Coronary artery (tissue), 2 donors: ENCODE measurements at regions not wholly inside any gene's neighbourhood (a gene's known extent, or its start where the extent isn't known, plus 50 kb on each side); places are given as distances from the start of the nearest gene placed in this dataset.
"Not testable (repeated sequence)": the region's sequence is repeated elsewhere in the genome, so short reads cannot be mapped to it uniquely, and the experiment has no call there.

Experiments
- DNase-seq: peaks from one replicate; pipeline ENCODE4 v3.0.0-alpha.2; 2017; ENCODE audit warnings: low spot score
- H3K27ac ChIP-seq, 2 donors: fragments of 200-600 bp; sonication (generic); one replicate each; pipeline ENCODE4 v1.5.1; 2016 to 2019
- H3K4me3 ChIP-seq: fragments of 200-600 bp; sonication (generic); 2 replicates; pipeline ENCODE4 v1.5.1; 2016; ENCODE audit warnings: mild to moderate bottlenecking, moderate library complexity
- CTCF ChIP-seq: fragments of 200-600 bp; sonication (generic); IDR thresholded peaks from one replicate; pipeline ENCODE4 v1.5.1; 2019; ENCODE audit warnings: antibody characterized with exemption

- DNase-seq, result no peak
- Histone ChIP-seq H3K27ac (no peak overlapping the region), H3K4me3 (no peak overlapping the region)
- no peak for TF ChIP-seq CTCF
These were observed 203.4 kb upstream of the PELI2 start for GRCh38 chr14:55914771-55915170.

DNA sequence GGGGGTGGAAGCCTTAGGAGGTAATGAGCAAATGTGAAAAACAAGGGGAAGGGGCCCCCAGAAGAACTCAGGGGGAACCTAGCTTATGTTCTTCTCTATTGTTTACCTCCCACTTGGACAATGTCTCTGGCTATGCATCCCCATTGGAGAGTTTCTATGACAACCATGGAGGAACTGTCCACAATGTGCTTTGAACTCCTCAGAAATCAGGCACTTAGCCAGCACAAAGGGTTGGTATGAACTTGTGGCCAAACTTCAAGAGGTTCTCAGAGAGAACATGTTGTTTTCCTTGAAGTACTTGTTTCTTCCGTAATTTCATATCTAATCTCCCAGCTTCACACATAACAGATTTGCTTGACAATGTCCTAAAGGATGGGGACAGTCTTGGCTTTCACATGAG lies 202.8 kb upstream of the PELI2 start:
- Histone ChIP-seq H3K4me3 (no peak overlapping the region), H3K27ac (no peak overlapping the region)
- no peak for DNase-seq
- TF ChIP-seq CTCF, result no peak

- not testable (repeated sequence) for H3K27ac ChIP-seq, H3K4me3 ChIP-seq, DNase-seq
These were observed 198.4 kb upstream of the PELI2 start for GRCh38 chr14:55919800-55920199.

DNA sequence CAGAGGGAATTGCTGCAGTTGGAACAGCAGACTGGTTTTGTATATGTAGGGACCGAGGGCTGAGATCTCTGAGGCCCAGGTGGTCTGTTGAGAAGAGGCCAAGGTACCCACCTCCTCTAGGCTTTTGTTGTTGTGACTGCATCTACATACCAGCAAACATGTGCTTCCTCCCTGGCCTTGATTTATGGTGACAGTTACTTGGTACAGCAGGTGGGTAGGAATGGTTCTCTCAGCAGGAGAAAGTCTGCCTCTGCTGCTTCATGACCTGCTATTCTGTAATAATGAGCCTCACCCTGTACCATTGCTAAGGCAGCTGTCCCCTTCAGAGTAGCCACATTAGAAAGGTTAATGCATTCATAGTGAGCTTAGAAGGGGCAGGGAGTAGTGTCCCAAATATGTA lies 196.7 kb upstream of the PELI2 start:
- Histone ChIP-seq H3K4me3 (no peak overlapping the region), H3K27ac (no peak overlapping the region)
- no peak for TF ChIP-seq CTCF
- DNase-seq, result no peak

- Histone ChIP-seq H3K4me3 (no peak overlapping the region), H3K27ac (no peak overlapping the region)
- DNase-seq, result no peak
- TF ChIP-seq CTCF, result no peak
These were observed 192.2 kb upstream of the PELI2 start for GRCh38 chr14:55926007-55926406.

- Histone ChIP-seq H3K4me3 (no peak overlapping the region), H3K27ac (no peak overlapping the region)
- no peak for TF ChIP-seq CTCF
- no peak for DNase-seq
These were observed 191.2 kb upstream of the PELI2 start for GRCh38 chr14:55927028-55927427.

GRCh38 chr14:55928276-55928675 lies 189.9 kb upstream of the PELI2 start:
- no peak overlapping the region for H3K4me3 ChIP-seq
- DNase-seq, result no peak
- no peak for TF ChIP-seq CTCF

DNA sequence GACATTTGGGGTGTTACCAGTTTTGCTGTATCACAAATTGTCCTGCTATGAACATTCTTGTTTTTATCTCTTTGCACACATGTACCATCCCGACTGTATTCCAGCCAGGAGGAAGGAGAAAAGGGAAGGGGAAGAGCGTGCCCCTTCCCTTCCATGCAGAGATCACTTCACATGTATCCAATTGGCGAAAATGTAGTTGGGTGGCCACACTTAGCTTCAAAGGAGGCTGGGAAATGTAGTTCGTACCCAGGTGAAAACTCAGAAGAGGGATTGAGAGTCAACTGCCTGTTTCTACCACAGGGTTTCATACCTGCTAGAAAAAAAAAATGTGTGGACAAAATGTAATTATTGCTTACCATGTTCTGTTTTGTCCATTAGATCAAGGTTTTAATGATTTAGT lies 189.1 kb upstream of the PELI2 start:
- no peak for TF ChIP-seq CTCF
- H3K27ac ChIP-seq, result no peak overlapping the region
- H3K4me3 ChIP-seq, result no peak overlapping the region
- no peak for DNase-seq

More at GRCh38 chr14:55928276-55928675, 189.9 kb upstream of the PELI2 start:
- H3K27ac ChIP-seq, result no peak overlapping the region
